ENCODE measurements at regions not wholly inside any gene's neighbourhood (a gene's known extent, or its start where the extent isn't known, plus 50 kb on each side); places are given as distances from the start of the nearest gene placed in this dataset.

GRCh38 chr5:110339399-110339798 lies 387.1 kb downstream of the TMEM232 start:
- H3K4me3 ChIP-seq = no peak overlapping the region
- POLR2A ChIA-PET = no interaction called here
- ATAC-seq = no peak
- no peaks in the 10 kb centered on the region for H3K4me1 ChIP-seq
- no peak for FAIRE-seq
- DNase-seq (ENCODE audit: low read depth in 1 of 2, low spot score in 1 of 2) = no peak
- WGBS (ENCODE audit: missing lambda C conversion rate) = 3% methylated on average over 2 of the region's 2 CpGs
- H3K4me2 ChIP-seq = no peak overlapping the region
- no peak overlapping the region for H3K27ac ChIP-seq
- CTCF ChIA-PET = interaction anchor here (0.8 kb wide), 1 partner anchor 18 kb away, joined by 3 read pairs; no protein-coding TSS in a partner anchor
- no peaks in the 10 kb centered on the region; the same call in 2 of the 3 replicates for H3K9me3 ChIP-seq
- TF ChIP-seq HEYL (CRISPR knock-in tag; IDR thresholded peaks at IDR 0.05) (no peak), RARB (CRISPR knock-in tag; IDR thresholded peaks at IDR 0.05) (no peak), HOXB13 (CRISPR knock-in tag; IDR thresholded peaks at IDR 0.05; ENCODE audit: low read depth) (no peak), RNF2 (IDR thresholded peaks at IDR 0.05; ENCODE audit: borderline replicate concordance, low read depth) (no peak), ELK1 (IDR thresholded peaks at IDR 0.05; ENCODE audit: low read depth, low read length) (no peak), HDAC2 (IDR thresholded peaks at IDR 0.05) (no peak), PHF8 (IDR thresholded peaks at IDR 0.05; ENCODE audit: borderline replicate concordance, low read depth) (no peak), CEBPB (IDR thresholded peaks at IDR 0.05) (no peak), SMC3 (IDR thresholded peaks at IDR 0.05) (no peak), CBX2 (IDR thresholded peaks at IDR 0.05; ENCODE audit: borderline replicate concordance, low read depth) (no peak), SREBF2 (IDR thresholded peaks at IDR 0.05) (no peak), PBX3 (IDR thresholded peaks at IDR 0.05) (no peak), ATOH8 (CRISPR knock-in tag; IDR thresholded peaks at IDR 0.05; ENCODE audit: low read depth) (no peak), CTCF (IDR thresholded peaks at IDR 0.05) (no peak), MYC (IDR thresholded peaks at IDR 0.05; ENCODE audit: borderline replicate concordance, low read length) (no peak), BCL3 (IDR thresholded peaks at IDR 0.05) (no peak), EHMT2 (IDR thresholded peaks at IDR 0.05; ENCODE audit: low read depth) (no peak)

GRCh38 chr5:110341836-110342235 lies 384.6 kb downstream of the TMEM232 start:
- no peak overlapping the region for H3K27ac ChIP-seq
- no peaks in the 10 kb centered on the region; the same call in 2 of the 3 replicates for H3K9me3 ChIP-seq
- FAIRE-seq (no peak), ATAC-seq (no peak), DNase-seq (ENCODE audit: low read depth in 1 of 2, low spot score in 1 of 2) (no peak)
- ChIA-PET CTCF (no interaction called here), POLR2A (no interaction called here)
- WGBS (ENCODE audit: missing lambda C conversion rate) = 3% methylated on average over 2 of the region's 2 CpGs
- no peak overlapping the region for H3K4me3 ChIP-seq
- no peak overlapping the region for H3K4me2 ChIP-seq
- no peak for TF ChIP-seq REST (IDR thresholded peaks at IDR 0.05)
- no peak for TF ChIP-seq HEYL (CRISPR knock-in tag; IDR thresholded peaks at IDR 0.05)
- no peak for TF ChIP-seq PHF8 (IDR thresholded peaks at IDR 0.05; ENCODE audit: borderline replicate concordance, low read depth)
- TF ChIP-seq RFX5 (IDR thresholded peaks at IDR 0.05) = no peak
- H3K4me1 ChIP-seq = no peaks in the 10 kb centered on the region
